Subcutaneous abdominal adipose tissue (tissue), 5 donors: ENCODE measurements at regions not wholly inside any gene's neighbourhood (a gene's known extent, or its start where the extent isn't known, plus 50 kb on each side); places are given as distances from the start of the nearest gene placed in this dataset.

Experiments
- H3K27ac ChIP-seq: one replicate; pipeline ENCODE4 v1.7.0; 2013; ENCODE audit warnings: low read depth, mild to moderate bottlenecking, inconsistent platforms, low read length, moderate library complexity
- H3K27me3 ChIP-seq, 5 donors: one replicate each; pipeline ENCODE4 v1.7.0; 2013; ENCODE audit warnings: low read length in 5 of 5, inconsistent platforms in 1 of 5; ENCODE audit not compliant: control insufficient read depth in 5 of 5, insufficient read depth in 4 of 5
- H3K36me3 ChIP-seq, 5 donors: one replicate each; pipeline ENCODE4 v1.7.0; 2013; ENCODE audit warnings: low read length in 5 of 5; ENCODE audit not compliant: control insufficient read depth in 5 of 5, insufficient read depth in 5 of 5
- H3K4me1 ChIP-seq, 5 donors: one replicate each; pipeline ENCODE4 v1.7.0; 2013; ENCODE audit warnings: low read length in 5 of 5, mild to moderate bottlenecking in 3 of 5, moderate library complexity in 1 of 5; ENCODE audit not compliant: control insufficient read depth in 5 of 5, insufficient read depth in 5 of 5
- H3K4me3 ChIP-seq, 5 donors: one replicate each; pipeline ENCODE4 v1.7.0; 2013; ENCODE audit warnings: low read length in 5 of 5, low read depth in 1 of 5
- H3K9ac ChIP-seq, 5 donors: one replicate each; pipeline ENCODE4 v1.7.0; 2013; ENCODE audit warnings: low read length in 5 of 5, mild to moderate bottlenecking in 4 of 5, moderate library complexity in 3 of 5
- H3K9me3 ChIP-seq, 5 donors: one replicate each; pipeline ENCODE4 v1.7.0; 2013; ENCODE audit warnings: low read length in 5 of 5; ENCODE audit not compliant: control insufficient read depth in 5 of 5
- donor health status: healthy.
- donor health status: healthy.
- donor health status: healthy.
- donor health status: healthy.
- donor health status: healthy.

GRCh38 chr4:122537388-122538135 is 81.0 kb upstream of the IL2 start:
- peaks cover 0 to 7% (median 5%) of the 10 kb centered on the region in 5 donors for H3K9me3 ChIP-seq
- no peaks in the 10 kb centered on the region for H3K4me1 ChIP-seq
- H3K27me3 ChIP-seq = no peaks in the 10 kb centered on the region
- H3K27ac ChIP-seq = no peak overlapping the region
- H3K4me3 ChIP-seq = no peak overlapping the region
- H3K36me3 ChIP-seq = no peaks in the 10 kb centered on the region
- H3K9ac ChIP-seq = no peak overlapping the region

- Histone ChIP-seq H3K9ac (no peak overlapping the region), H3K4me1 (no peaks in the 10 kb centered on the region), H3K27ac (no peak overlapping the region), H3K36me3 (no peaks in the 10 kb centered on the region), H3K27me3 (no peaks in the 10 kb centered on the region), H3K9me3 (no peaks in the 10 kb centered on the region), H3K4me3 (no peak overlapping the region)
Measured at GRCh38 chr4:122536001-122536400, 79.5 kb upstream of the IL2 start.

- Histone ChIP-seq H3K4me3 (no peak overlapping the region), H3K9ac (no peak overlapping the region), H3K36me3 (no peaks in the 10 kb centered on the region), H3K9me3 (peaks cover 0 to 2% (median 0%) of the 10 kb centered on the region in 5 donors), H3K4me1 (no peaks in the 10 kb centered on the region), H3K27ac (no peak overlapping the region), H3K27me3 (no peaks in the 10 kb centered on the region)
Measured at GRCh38 chr4:122534776-122535175, 78.3 kb upstream of the IL2 start.

GRCh38 chr4:122533841-122534240 is 77.3 kb upstream of the IL2 start:
- no peaks in the 10 kb centered on the region for H3K27me3 ChIP-seq
- no peak overlapping the region for H3K4me3 ChIP-seq
- H3K27ac ChIP-seq = no peak overlapping the region
- H3K9me3 ChIP-seq = peaks cover 0 to 2% (median 0%) of the 10 kb centered on the region in 5 donors
- H3K36me3 ChIP-seq = no peaks in the 10 kb centered on the region
- H3K4me1 ChIP-seq = no peaks in the 10 kb centered on the region
- no peak overlapping the region for H3K9ac ChIP-seq

GRCh38 chr4:122532766-122533165 is 76.2 kb upstream of the IL2 start:
- Histone ChIP-seq H3K4me3 (no peak overlapping the region), H3K27me3 (no peaks in the 10 kb centered on the region), H3K9me3 (peaks cover 0 to 2% (median 0%) of the 10 kb centered on the region in 5 donors), H3K27ac (no peak overlapping the region), H3K4me1 (no peaks in the 10 kb centered on the region), H3K36me3 (no peaks in the 10 kb centered on the region), H3K9ac (no peak overlapping the region)

GRCh38 chr4:122531514-122531913 is 75.0 kb upstream of the IL2 start:
- H3K4me3 ChIP-seq = no peak overlapping the region
- no peaks in the 10 kb centered on the region for H3K27me3 ChIP-seq
- no peak overlapping the region for H3K27ac ChIP-seq
- no peaks in the 10 kb centered on the region for H3K36me3 ChIP-seq
- no peaks in the 10 kb centered on the region for H3K4me1 ChIP-seq
- peaks cover 0 to 2% (median 0%) of the 10 kb centered on the region in 5 donors for H3K9me3 ChIP-seq
- no peak overlapping the region for H3K9ac ChIP-seq

- no peaks in the 10 kb centered on the region for H3K36me3 ChIP-seq
- H3K9ac ChIP-seq = no peak overlapping the region
- H3K27ac ChIP-seq = no peak overlapping the region
- H3K4me1 ChIP-seq = peaks cover 0 to 1% (median under 1%) of the 10 kb centered on the region in 5 donors
- peaks cover 0 to 2% (median 0%) of the 10 kb centered on the region in 5 donors for H3K9me3 ChIP-seq
- H3K4me3 ChIP-seq = no peak overlapping the region
- no peaks in the 10 kb centered on the region for H3K27me3 ChIP-seq
Measured at GRCh38 chr4:122531038-122531437, 74.5 kb upstream of the IL2 start.

- H3K4me1 ChIP-seq = peaks cover 0 to 12% (median 3%) of the 10 kb centered on the region in 5 donors
- H3K27ac ChIP-seq = no peak overlapping the region
- H3K9ac ChIP-seq = no peak overlapping the region
- H3K36me3 ChIP-seq = no peaks in the 10 kb centered on the region
- H3K9me3 ChIP-seq = peaks cover 0 to 16% (median 4%) of the 10 kb centered on the region in 5 donors
- no peaks in the 10 kb centered on the region for H3K27me3 ChIP-seq
- no peak overlapping the region for H3K4me3 ChIP-seq
Measured at GRCh38 chr4:122528879-122529278, 72.4 kb upstream of the IL2 start.

GRCh38 chr4:122525865-122526264 is 69.3 kb upstream of the IL2 start:
- no peak overlapping the region for H3K9ac ChIP-seq
- H3K4me3 ChIP-seq = peak overlapping the region in 1 of 5 donors; percentile 8
- H3K27me3 ChIP-seq = no peaks in the 10 kb centered on the region
- peaks cover 0 to 12% (median 3%) of the 10 kb centered on the region in 5 donors for H3K4me1 ChIP-seq
- no peaks in the 10 kb centered on the region for H3K36me3 ChIP-seq
- peaks cover 0 to 16% (median 6%) of the 10 kb centered on the region in 5 donors for H3K9me3 ChIP-seq
- H3K27ac ChIP-seq = no peak overlapping the region

GRCh38 chr4:122524176-122524575 is 67.7 kb upstream of the IL2 start:
- Histone ChIP-seq H3K4me1 (peaks cover 0 to 12% (median 3%) of the 10 kb centered on the region in 5 donors), H3K36me3 (no peaks in the 10 kb centered on the region), H3K27me3 (no peaks in the 10 kb centered on the region), H3K9ac (no peak overlapping the region), H3K9me3 (peaks cover 0 to 16% (median 6%) of the 10 kb centered on the region in 5 donors), H3K27ac (no peak overlapping the region), H3K4me3 (no peak overlapping the region)
